ENCODE measurements at regions not wholly inside any gene's neighbourhood (a gene's known extent, or its start where the extent isn't known, plus 50 kb on each side); places are given as distances from the start of the nearest gene placed in this dataset.

GRCh38 chr20:56816349-56816748 is 187.2 kb downstream of the TFAP2C start:
- no peak for DNase-seq (ENCODE audit: low spot score)
- Histone ChIP-seq H3K4me3 (ENCODE audit: low read depth, low read length, poor library complexity, severe bottlenecking) (no peak overlapping the region), H3K27ac (ENCODE audit: low read depth, low read length, poor library complexity, severe bottlenecking) (no peak overlapping the region), H3K27me3 (replicated peaks; ENCODE audit: insufficient read depth, low read depth, low read length, poor library complexity) (peaks cover 21% of the 10 kb centered on the region), H3K9me3 (ENCODE audit: low read depth, low read length, poor library complexity, severe bottlenecking) (no peaks in the 10 kb centered on the region), H3K4me1 (ENCODE audit: insufficient read depth, low read length, poor library complexity, severe bottlenecking) (no peaks in the 10 kb centered on the region), H3K36me3 (ENCODE audit: insufficient read depth, low read length, poor library complexity, severe bottlenecking) (no peaks in the 10 kb centered on the region)
- TF ChIP-seq CTCF (conservative IDR thresholded peaks at IDR 0.05; ENCODE audit: low read depth, low read length) (no peak), EZH2 (IDR thresholded peaks at IDR 0.05; ENCODE audit: borderline replicate concordance, low read depth, low read length, poor library complexity, severe bottlenecking) (no peak)
- intact Hi-C loops (cut with micrococcal nuclease; ENCODE audit: unreplicated experiment): no loop called here
- CTCF ChIA-PET: no interaction called here
- POLR2A ChIA-PET (ENCODE audit: low non-redundant PET): no interaction called here
- no TSS peak for BruUV-seq (replicated peaks)

GRCh38 chr20:56817780-56818675 is 188.9 kb downstream of the TFAP2C start:
- no peak for DNase-seq (ENCODE audit: low spot score)
- H3K4me3 ChIP-seq (ENCODE audit: low read depth, low read length, poor library complexity, severe bottlenecking): no peak overlapping the region
- H3K27me3 ChIP-seq (replicated peaks; ENCODE audit: insufficient read depth, low read depth, low read length, poor library complexity): peaks cover 30% of the 10 kb centered on the region
- POLR2A ChIA-PET (ENCODE audit: low non-redundant PET): no interaction called here
- H3K27ac ChIP-seq (ENCODE audit: low read depth, low read length, poor library complexity, severe bottlenecking): no peak overlapping the region
- intact Hi-C loops (cut with micrococcal nuclease; ENCODE audit: unreplicated experiment): no loop called here
- H3K36me3 ChIP-seq (ENCODE audit: insufficient read depth, low read length, poor library complexity, severe bottlenecking): no peaks in the 10 kb centered on the region
- no TSS peak for BruUV-seq (replicated peaks)
- no peaks in the 10 kb centered on the region for H3K9me3 ChIP-seq (ENCODE audit: low read depth, low read length, poor library complexity, severe bottlenecking)
- TF ChIP-seq CTCF (conservative IDR thresholded peaks at IDR 0.05; ENCODE audit: low read depth, low read length) (0 out of 2 replicates have a peak, but pooled peaks have one; percentile 13), EZH2 (IDR thresholded peaks at IDR 0.05; ENCODE audit: borderline replicate concordance, low read depth, low read length, poor library complexity, severe bottlenecking) (no peak)
- CTCF ChIA-PET: no interaction called here
- H3K4me1 ChIP-seq (ENCODE audit: insufficient read depth, low read length, poor library complexity, severe bottlenecking): no peaks in the 10 kb centered on the region

GRCh38 chr20:56820984-56821383 is 191.9 kb downstream of the TFAP2C start:
- Histone ChIP-seq H3K27me3 (replicated peaks; ENCODE audit: insufficient read depth, low read depth, low read length, poor library complexity) (peaks cover 24% of the 10 kb centered on the region), H3K4me1 (ENCODE audit: insufficient read depth, low read length, poor library complexity, severe bottlenecking) (no peaks in the 10 kb centered on the region), H3K27ac (ENCODE audit: low read depth, low read length, poor library complexity, severe bottlenecking) (no peak overlapping the region), H3K36me3 (ENCODE audit: insufficient read depth, low read length, poor library complexity, severe bottlenecking) (no peaks in the 10 kb centered on the region), H3K4me3 (ENCODE audit: low read depth, low read length, poor library complexity, severe bottlenecking) (no peak overlapping the region), H3K9me3 (ENCODE audit: low read depth, low read length, poor library complexity, severe bottlenecking) (no peaks in the 10 kb centered on the region)
- DNase-seq (ENCODE audit: low spot score): no peak
- no TSS peak for BruUV-seq (replicated peaks)
- ChIA-PET POLR2A (ENCODE audit: low non-redundant PET) (no interaction called here), CTCF (no interaction called here)
- TF ChIP-seq CTCF (conservative IDR thresholded peaks at IDR 0.05; ENCODE audit: low read depth, low read length): no peak
- TF ChIP-seq EZH2 (IDR thresholded peaks at IDR 0.05; ENCODE audit: borderline replicate concordance, low read depth, low read length, poor library complexity, severe bottlenecking): no peak
- intact Hi-C loops (cut with micrococcal nuclease; ENCODE audit: unreplicated experiment): no loop called here
